SK-MEL-5 (cell line): ENCODE measurements at regions not wholly inside any gene's neighbourhood (a gene's known extent, or its start where the extent isn't known, plus 50 kb on each side); places are given as distances from the start of the nearest gene placed in this dataset.

ENCODE experiments used
- small RNA-seq, 2 experiments: library from RNA; depleted of rRNA; stranded (forward); fragments of <200 nt; gene quantifications; one replicate each; pipeline ENCODE3, GENCODE V24; 2014

Small RNA genes lying in the stretch of these regions (small RNA-seq; reads per million reads assigned to genes)
- 0 reads per million in 2 experiments for gene RN7SL221P
